Liver (tissue), 8 donors: ENCODE measurements at regions not wholly inside any gene's neighbourhood (a gene's known extent, or its start where the extent isn't known, plus 50 kb on each side); places are given as distances from the start of the nearest gene placed in this dataset.

Experiments
- DNase-seq: peaks from one replicate; pipeline ENCODE4 v3.0.0-alpha.2; 2017; ENCODE audit warnings: low spot score
- H3K27ac ChIP-seq, 2 donors: one replicate each; pipeline ENCODE4 v1.7.0; 2013; ENCODE audit warnings: inconsistent platforms in 2 of 2, low read length in 2 of 2, control low read depth in 1 of 2, low read depth in 1 of 2, mild to moderate bottlenecking in 1 of 2
- H3K27me3 ChIP-seq, 4 donors: one replicate each; pipeline versions ENCODE4 v1.6.1 to v1.7.0; 2013; ENCODE audit warnings: low read length in 3 of 4, inconsistent platforms in 1 of 4, mild to moderate bottlenecking in 1 of 4, moderate library complexity in 1 of 4; ENCODE audit not compliant: control insufficient read depth in 4 of 4, insufficient read depth in 4 of 4
- H3K36me3 ChIP-seq, 4 donors: one replicate each; pipeline versions ENCODE4 v1.6.1 to v1.7.0; 2013; ENCODE audit warnings: low read length in 3 of 4, mild to moderate bottlenecking in 3 of 4, low read depth in 1 of 4, moderate library complexity in 1 of 4; ENCODE audit not compliant: control insufficient read depth in 4 of 4, insufficient read depth in 3 of 4
- H3K4me1 ChIP-seq, 4 donors: one replicate each; pipeline versions ENCODE4 v1.6.1 to v1.7.0; 2013; ENCODE audit warnings: low read length in 3 of 4, mild to moderate bottlenecking in 3 of 4, moderate library complexity in 1 of 4; ENCODE audit not compliant: control insufficient read depth in 4 of 4, insufficient read depth in 4 of 4
- H3K4me3 ChIP-seq, 3 donors: one replicate each; pipeline versions ENCODE4 v1.6.1 to v1.7.0; 2013; ENCODE audit warnings: low read length in 3 of 3, control low read depth in 1 of 3, low read depth in 1 of 3, mild to moderate bottlenecking in 1 of 3
- H3K9ac ChIP-seq, 2 donors: one replicate each; pipeline ENCODE4 v1.7.0; 2013; ENCODE audit warnings: low read length in 2 of 2, mild to moderate bottlenecking in 2 of 2, moderate library complexity in 2 of 2, control low read depth in 1 of 2, low read depth in 1 of 2
- H3K9me3 ChIP-seq, 4 donors: one replicate each; pipeline versions ENCODE4 v1.6.1 to v1.7.0; 2013; ENCODE audit warnings: low read length in 3 of 4; ENCODE audit not compliant: control insufficient read depth in 4 of 4
- EGR1 ChIP-seq, 2 donors: IDR thresholded peaks; 2 replicates each; pipeline ENCODE4 v1.6.1; 2016 to 2018; ENCODE audit warnings: antibody characterized with exemption in 2 of 2, low read depth in 2 of 2
- FOXA1 ChIP-seq: IDR thresholded peaks from 2 replicates; pipeline ENCODE4 v1.6.1; 2016; ENCODE audit warnings: antibody characterized with exemption
- FOXA2 ChIP-seq: IDR thresholded peaks from 2 replicates; pipeline ENCODE4 v1.6.1; 2016; ENCODE audit warnings: antibody characterized with exemption
- GABPA ChIP-seq, 2 donors: IDR thresholded peaks in 1 of 2; conservative IDR thresholded peaks in 1 of 2; 2 replicates each; pipeline ENCODE4 v1.6.1; 2016; ENCODE audit warnings: antibody characterized with exemption in 2 of 2, mild to moderate bottlenecking in 1 of 2, moderate library complexity in 1 of 2
- HNF4A ChIP-seq, 2 donors: conservative IDR thresholded peaks; 2 replicates each; pipeline ENCODE4 v1.6.1; 2016; ENCODE audit warnings: antibody characterized with exemption in 2 of 2, mild to moderate bottlenecking in 2 of 2
- HNF4G ChIP-seq: IDR thresholded peaks from 2 replicates; pipeline ENCODE4 v1.6.1; 2016; ENCODE audit warnings: antibody characterized with exemption
- JUND ChIP-seq, 2 donors: IDR thresholded peaks; 2 replicates each; pipeline ENCODE4 v1.6.1; 2016; ENCODE audit warnings: antibody characterized with exemption in 2 of 2
- MAX ChIP-seq: IDR thresholded peaks from 2 replicates; pipeline ENCODE4 v1.6.1; 2016; ENCODE audit warnings: antibody characterized with exemption
- NR2F2 ChIP-seq: IDR thresholded peaks from 2 replicates; pipeline ENCODE4 v1.6.1; 2016; ENCODE audit warnings: antibody characterized with exemption
- RAD21 ChIP-seq, 2 donors: IDR thresholded peaks; 2 replicates each; pipeline ENCODE4 v1.6.1; 2016; ENCODE audit warnings: antibody characterized with exemption in 2 of 2, mild to moderate bottlenecking in 2 of 2
- RXRA ChIP-seq, 2 donors: IDR thresholded peaks; 2 replicates each; pipeline ENCODE4 v1.6.1; 2017 to 2018; ENCODE audit warnings: antibody characterized with exemption in 2 of 2, mild to moderate bottlenecking in 1 of 2
- SP1 ChIP-seq: IDR thresholded peaks from 2 replicates; pipeline ENCODE4 v1.6.1; 2018; ENCODE audit warnings: antibody characterized with exemption, mild to moderate bottlenecking
- TAF1 ChIP-seq: conservative IDR thresholded peaks from 2 replicates; pipeline ENCODE4 v1.6.1; 2016; ENCODE audit warnings: antibody characterized with exemption, mild to moderate bottlenecking
- YY1 ChIP-seq: IDR thresholded peaks from 2 replicates; pipeline ENCODE4 v1.6.1; 2016; ENCODE audit warnings: antibody characterized with exemption, mild to moderate bottlenecking
- ZBTB33 ChIP-seq: IDR thresholded peaks from 2 replicates; pipeline ENCODE4 v1.6.1; 2016; ENCODE audit warnings: antibody characterized with exemption
- WGBS: extraction: QIAGEN DNeasy Blood & Tissue Kit; methylation state at CpG from one replicate; pipeline ENCODE4 v1.1.7; 2013; 5-methylcytosine and 5-hydroxymethylcytosine counted together
- TF ChIP-seq, protein P1 (sequence below): IDR thresholded peaks from 2 replicates; pipeline ENCODE4 v1.6.1; 2016; ENCODE audit warnings: antibody characterized with exemption
- TF ChIP-seq, protein P2 (sequence below): IDR thresholded peaks from 2 replicates; pipeline ENCODE4 v1.6.1; 2016; ENCODE audit warnings: antibody characterized with exemption, mild to moderate bottlenecking
- TF ChIP-seq, protein P3 (sequence below): fragments of 150-350 bp; IDR thresholded peaks from 2 replicates; pipeline ENCODE4 v1.5.1; 2017; ENCODE audit warnings: improper control_type of control experiment, low read depth, low read length; ENCODE audit not compliant: missing input control
- donor health status: healthy.
- donor health status: healthy.
- donor health status: healthy.
- donor health status: healthy.
- donor health status: healthy.

- WGBS = 54% methylated on average over 3 of the region's 3 CpGs
- peaks cover 0 to 3% (median under 1%) of the 10 kb centered on the region in 4 donors for H3K27me3 ChIP-seq
- no peaks in the 10 kb centered on the region for H3K36me3 ChIP-seq
- no peak for DNase-seq
- TF ChIP-seq MAX (no peak), FOXA2 (no peak), RAD21 (IDR thresholded peaks at IDR 0.05) (no peak), EGR1 (IDR thresholded peaks at IDR 0.05; ENCODE audit: low read depth in 2 of 2) (no peak), SP1 (no peak), GABPA (IDR thresholded peaks at IDR 0.05 in 1 of 2, conservative IDR thresholded peaks at IDR 0.05 in 1 of 2) (no peak), TAF1 (no peak), NR2F2 (no peak), YY1 (no peak), ZBTB33 (no peak), FOXA1 (no peak), HNF4G (no peak), RXRA (IDR thresholded peaks at IDR 0.05) (no peak), JUND (IDR thresholded peaks at IDR 0.05) (no peak), HNF4A (conservative IDR thresholded peaks at IDR 0.05) (no peak)
- TF ChIP-seq, protein P1, sequence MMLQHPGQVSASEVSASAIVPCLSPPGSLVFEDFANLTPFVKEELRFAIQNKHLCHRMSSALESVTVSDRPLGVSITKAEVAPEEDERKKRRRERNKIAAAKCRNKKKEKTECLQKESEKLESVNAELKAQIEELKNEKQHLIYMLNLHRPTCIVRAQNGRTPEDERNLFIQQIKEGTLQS = no peak
- TF ChIP-seq, protein P2, sequence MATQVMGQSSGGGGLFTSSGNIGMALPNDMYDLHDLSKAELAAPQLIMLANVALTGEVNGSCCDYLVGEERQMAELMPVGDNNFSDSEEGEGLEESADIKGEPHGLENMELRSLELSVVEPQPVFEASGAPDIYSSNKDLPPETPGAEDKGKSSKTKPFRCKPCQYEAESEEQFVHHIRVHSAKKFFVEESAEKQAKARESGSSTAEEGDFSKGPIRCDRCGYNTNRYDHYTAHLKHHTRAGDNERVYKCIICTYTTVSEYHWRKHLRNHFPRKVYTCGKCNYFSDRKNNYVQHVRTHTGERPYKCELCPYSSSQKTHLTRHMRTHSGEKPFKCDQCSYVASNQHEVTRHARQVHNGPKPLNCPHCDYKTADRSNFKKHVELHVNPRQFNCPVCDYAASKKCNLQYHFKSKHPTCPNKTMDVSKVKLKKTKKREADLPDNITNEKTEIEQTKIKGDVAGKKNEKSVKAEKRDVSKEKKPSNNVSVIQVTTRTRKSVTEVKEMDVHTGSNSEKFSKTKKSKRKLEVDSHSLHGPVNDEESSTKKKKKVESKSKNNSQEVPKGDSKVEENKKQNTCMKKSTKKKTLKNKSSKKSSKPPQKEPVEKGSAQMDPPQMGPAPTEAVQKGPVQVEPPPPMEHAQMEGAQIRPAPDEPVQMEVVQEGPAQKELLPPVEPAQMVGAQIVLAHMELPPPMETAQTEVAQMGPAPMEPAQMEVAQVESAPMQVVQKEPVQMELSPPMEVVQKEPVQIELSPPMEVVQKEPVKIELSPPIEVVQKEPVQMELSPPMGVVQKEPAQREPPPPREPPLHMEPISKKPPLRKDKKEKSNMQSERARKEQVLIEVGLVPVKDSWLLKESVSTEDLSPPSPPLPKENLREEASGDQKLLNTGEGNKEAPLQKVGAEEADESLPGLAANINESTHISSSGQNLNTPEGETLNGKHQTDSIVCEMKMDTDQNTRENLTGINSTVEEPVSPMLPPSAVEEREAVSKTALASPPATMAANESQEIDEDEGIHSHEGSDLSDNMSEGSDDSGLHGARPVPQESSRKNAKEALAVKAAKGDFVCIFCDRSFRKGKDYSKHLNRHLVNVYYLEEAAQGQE = no peak
- TF ChIP-seq, protein P3, sequence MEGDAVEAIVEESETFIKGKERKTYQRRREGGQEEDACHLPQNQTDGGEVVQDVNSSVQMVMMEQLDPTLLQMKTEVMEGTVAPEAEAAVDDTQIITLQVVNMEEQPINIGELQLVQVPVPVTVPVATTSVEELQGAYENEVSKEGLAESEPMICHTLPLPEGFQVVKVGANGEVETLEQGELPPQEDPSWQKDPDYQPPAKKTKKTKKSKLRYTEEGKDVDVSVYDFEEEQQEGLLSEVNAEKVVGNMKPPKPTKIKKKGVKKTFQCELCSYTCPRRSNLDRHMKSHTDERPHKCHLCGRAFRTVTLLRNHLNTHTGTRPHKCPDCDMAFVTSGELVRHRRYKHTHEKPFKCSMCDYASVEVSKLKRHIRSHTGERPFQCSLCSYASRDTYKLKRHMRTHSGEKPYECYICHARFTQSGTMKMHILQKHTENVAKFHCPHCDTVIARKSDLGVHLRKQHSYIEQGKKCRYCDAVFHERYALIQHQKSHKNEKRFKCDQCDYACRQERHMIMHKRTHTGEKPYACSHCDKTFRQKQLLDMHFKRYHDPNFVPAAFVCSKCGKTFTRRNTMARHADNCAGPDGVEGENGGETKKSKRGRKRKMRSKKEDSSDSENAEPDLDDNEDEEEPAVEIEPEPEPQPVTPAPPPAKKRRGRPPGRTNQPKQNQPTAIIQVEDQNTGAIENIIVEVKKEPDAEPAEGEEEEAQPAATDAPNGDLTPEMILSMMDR = no peak
- H3K4me1 ChIP-seq = peaks cover 0 to 9% (median 4%) of the 10 kb centered on the region in 4 donors
- H3K4me3 ChIP-seq = no peak overlapping the region
- H3K27ac ChIP-seq = no peak overlapping the region
- no peak overlapping the region for H3K9ac ChIP-seq
- H3K9me3 ChIP-seq = peaks cover 0 to 4% (median 0%) of the 10 kb centered on the region in 4 donors
These were observed 131.3 kb downstream of the WDR11 start for GRCh38 chr10:120982507-120982906.
